ENCODE measurements at regions not wholly inside any gene's neighbourhood (a gene's known extent, or its start where the extent isn't known, plus 50 kb on each side); places are given as distances from the start of the nearest gene placed in this dataset.

GRCh38 chr6:141139461-141139860 is 993.3 kb upstream of the GJE1 start:
- DNase-seq (ENCODE audit: low read depth): no peak
- TF ChIP-seq POLR2A (IDR thresholded peaks at IDR 0.05; ENCODE audit: extremely low read depth, insufficient read length) (no peak), MYC (IDR thresholded peaks at IDR 0.05; ENCODE audit: low read depth, low read length) (no peak), CTCF (IDR thresholded peaks at IDR 0.05; ENCODE audit: low read depth, low read length) (no peak), MAX (IDR thresholded peaks at IDR 0.05; ENCODE audit: low read depth, low read length) (no peak)

GRCh38 chr6:141134723-141135122 is 998.0 kb upstream of the GJE1 start:
- H3K4me3 ChIP-seq (ENCODE audit: low read depth, low read length): no peak overlapping the region
- no peak for DNase-seq (ENCODE audit: low read depth)
- TF ChIP-seq MAX (IDR thresholded peaks at IDR 0.05; ENCODE audit: low read depth, low read length) (no peak), POLR2A (IDR thresholded peaks at IDR 0.05; ENCODE audit: extremely low read depth, insufficient read length) (no peak), CTCF (IDR thresholded peaks at IDR 0.05; ENCODE audit: low read depth, low read length) (no peak), MYC (IDR thresholded peaks at IDR 0.05; ENCODE audit: low read depth, low read length) (no peak)

More at GRCh38 chr6:141139461-141139860, 993.3 kb upstream of the GJE1 start:
- H3K4me3 ChIP-seq (ENCODE audit: low read depth, low read length): no peak overlapping the region

- no peak overlapping the region for H3K4me3 ChIP-seq (ENCODE audit: low read depth, low read length)
- DNase-seq (ENCODE audit: low read depth): no peak
- TF ChIP-seq MYC (IDR thresholded peaks at IDR 0.05; ENCODE audit: low read depth, low read length) (no peak), POLR2A (IDR thresholded peaks at IDR 0.05; ENCODE audit: extremely low read depth, insufficient read length) (no peak), CTCF (IDR thresholded peaks at IDR 0.05; ENCODE audit: low read depth, low read length) (no peak), MAX (IDR thresholded peaks at IDR 0.05; ENCODE audit: low read depth, low read length) (no peak)
Measured at GRCh38 chr6:141133836-141134235, 998.9 kb upstream of the GJE1 start.

- no peak overlapping the region for H3K4me3 ChIP-seq (ENCODE audit: low read depth, low read length)
- no peak for DNase-seq (ENCODE audit: low read depth)
- TF ChIP-seq CTCF (IDR thresholded peaks at IDR 0.05; ENCODE audit: low read depth, low read length) (no peak), MYC (IDR thresholded peaks at IDR 0.05; ENCODE audit: low read depth, low read length) (no peak), POLR2A (IDR thresholded peaks at IDR 0.05; ENCODE audit: extremely low read depth, insufficient read length) (no peak), MAX (IDR thresholded peaks at IDR 0.05; ENCODE audit: low read depth, low read length) (no peak)
Measured at GRCh38 chr6:141133346-141133745, 999.4 kb upstream of the GJE1 start.

- TF ChIP-seq MYC (IDR thresholded peaks at IDR 0.05; ENCODE audit: low read depth, low read length) (no peak), CTCF (IDR thresholded peaks at IDR 0.05; ENCODE audit: low read depth, low read length) (no peak), MAX (IDR thresholded peaks at IDR 0.05; ENCODE audit: low read depth, low read length) (no peak), POLR2A (IDR thresholded peaks at IDR 0.05; ENCODE audit: extremely low read depth, insufficient read length) (no peak)
- DNase-seq (ENCODE audit: low read depth): no peak
- no peak overlapping the region for H3K4me3 ChIP-seq (ENCODE audit: low read depth, low read length)
Measured at GRCh38 chr6:141131616-141132015, 1001.1 kb upstream of the GJE1 start.

GRCh38 chr6:141123497-141123896 is 1009.2 kb upstream of the GJE1 start:
- no peak overlapping the region for H3K4me3 ChIP-seq (ENCODE audit: low read depth, low read length)
- TF ChIP-seq CTCF (IDR thresholded peaks at IDR 0.05; ENCODE audit: low read depth, low read length): no peak
- no peak for TF ChIP-seq MYC (IDR thresholded peaks at IDR 0.05; ENCODE audit: low read depth, low read length)
- no peak for TF ChIP-seq MAX (IDR thresholded peaks at IDR 0.05; ENCODE audit: low read depth, low read length)
- no peak for TF ChIP-seq POLR2A (IDR thresholded peaks at IDR 0.05; ENCODE audit: extremely low read depth, insufficient read length)
- DNase-seq (ENCODE audit: low read depth): no peak
